A549 (cell line): ENCODE measurements at regions not wholly inside any gene's neighbourhood (a gene's known extent, or its start where the extent isn't known, plus 50 kb on each side); places are given as distances from the start of the nearest gene placed in this dataset.

Experiments
- CBX8 ChIP-seq: fragments of 200-600 bp; sonication (generic); IDR thresholded peaks from 2 replicates; pipeline ENCODE4 v1.6.1; 2016
- CTCF ChIP-seq: fragments of >200 bp; sonication (Bioruptor Twin); formaldehyde crosslinking; IDR thresholded peaks from 3 replicates; pipeline ENCODE4 v1.5.1; 2016
- KDM1A ChIP-seq: fragments of 200-600 bp; sonication (generic); IDR thresholded peaks from 2 replicates; pipeline ENCODE4 v1.6.1; 2016; ENCODE audit warnings: low read depth, mild to moderate bottlenecking
- POLR2A ChIP-seq: IDR thresholded peaks from 2 replicates; pipeline ENCODE4 v1.6.1; 2012; ENCODE audit warnings: mild to moderate bottlenecking, low read length

GRCh38 chr11:70542811-70543210 lies 144.5 kb downstream of the CTTN start:
- TF ChIP-seq POLR2A (no peak), KDM1A (no peak), CBX8 (no peak), CTCF (no peak)
